Skeletal muscle tissue (tissue), 3 donors: ENCODE measurements at regions not wholly inside any gene's neighbourhood (a gene's known extent, or its start where the extent isn't known, plus 50 kb on each side); places are given as distances from the start of the nearest gene placed in this dataset.

Experiments used
- H3K27ac ChIP-seq: one replicate; pipeline ENCODE4 v1.7.0; 2013; ENCODE audit warnings: mild to moderate bottlenecking, low read depth, low read length, inconsistent platforms
- H3K27me3 ChIP-seq, 3 donors: one replicate each; pipeline ENCODE4 v1.7.0; 2013; ENCODE audit warnings: low read length in 3 of 3; ENCODE audit not compliant: control insufficient read depth in 3 of 3, insufficient read depth in 3 of 3
- H3K36me3 ChIP-seq, 3 donors: one replicate each; pipeline ENCODE4 v1.7.0; 2013; ENCODE audit warnings: low read length in 3 of 3; ENCODE audit not compliant: control insufficient read depth in 3 of 3, insufficient read depth in 3 of 3
- H3K4me1 ChIP-seq, 3 donors: one replicate each; pipeline ENCODE4 v1.7.0; 2013; ENCODE audit warnings: low read length in 3 of 3, mild to moderate bottlenecking in 3 of 3; ENCODE audit not compliant: control insufficient read depth in 3 of 3, insufficient read depth in 3 of 3
- H3K4me3 ChIP-seq, 3 donors: one replicate each; pipeline ENCODE4 v1.7.0; 2013; ENCODE audit warnings: low read length in 3 of 3
- H3K9ac ChIP-seq, 3 donors: one replicate each; pipeline ENCODE4 v1.7.0; 2013; ENCODE audit warnings: low read length in 3 of 3, mild to moderate bottlenecking in 3 of 3, moderate library complexity in 2 of 3, low read depth in 1 of 3
- H3K9me3 ChIP-seq, 3 donors: one replicate each; pipeline ENCODE4 v1.7.0; 2013; ENCODE audit warnings: low read length in 3 of 3; ENCODE audit not compliant: control insufficient read depth in 3 of 3
- donor health status: Osteomylitis.

DNA sequence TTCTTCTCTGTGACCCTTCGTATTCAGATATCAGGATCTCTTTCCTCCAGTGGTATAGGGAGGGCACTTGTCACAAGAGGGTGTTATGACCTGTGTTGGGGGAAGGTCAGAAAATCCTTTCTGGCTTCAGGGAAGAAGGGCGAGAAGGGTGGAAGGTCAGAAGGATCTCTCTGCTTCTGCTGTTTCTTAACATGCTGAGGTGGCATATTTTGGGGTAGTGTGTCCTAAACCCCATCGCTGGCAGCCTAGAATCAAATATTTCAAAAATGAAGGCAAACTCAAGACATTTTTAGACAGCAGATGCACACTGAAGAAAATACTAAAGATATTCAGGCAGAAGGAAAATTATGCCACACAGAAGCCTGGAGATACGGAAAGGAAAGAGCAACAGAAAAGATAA, 207.6 kb downstream of the TM2D1 start:
- no peaks in the 10 kb centered on the region for H3K36me3 ChIP-seq

GRCh38 chr1:61515096-61515495, 209.8 kb downstream of the TM2D1 start:
- Histone ChIP-seq H3K9ac (no peak overlapping the region), H3K27me3 (no peaks in the 10 kb centered on the region), H3K36me3 (no peaks in the 10 kb centered on the region), H3K9me3 (no peaks in the 10 kb centered on the region), H3K27ac (no peak overlapping the region), H3K4me1 (no peaks in the 10 kb centered on the region), H3K4me3 (no peak overlapping the region)

More for the DNA sequence above, 207.6 kb downstream of the TM2D1 start:
- H3K27ac ChIP-seq = no peak overlapping the region
- no peaks in the 10 kb centered on the region for H3K27me3 ChIP-seq
- no peaks in the 10 kb centered on the region for H3K4me1 ChIP-seq
- H3K4me3 ChIP-seq = no peak overlapping the region
- H3K9me3 ChIP-seq = no peaks in the 10 kb centered on the region
- H3K9ac ChIP-seq = no peak overlapping the region
